Activated CD4-positive, alpha-beta memory T cell treated with anti-CD3 and anti-CD28 coated beads, Interleukin-2, amount 10 ng/mL, durations not matched to agents 7 days and 5 days (primary cell): ENCODE measurements at regions not wholly inside any gene's neighbourhood (a gene's known extent, or its start where the extent isn't known, plus 50 kb on each side); places are given as distances from the start of the nearest gene placed in this dataset.
"Not testable (repeated sequence)": the region's sequence is repeated elsewhere in the genome, so short reads cannot be mapped to it uniquely, and the experiment has no call there.

Source experiments
- CTCF ChIA-PET: fragments of 350-600 bp; sonication (Branson Sonifier 250); formaldehyde crosslinking; loops from one replicate; lab custom pipeline; 2021; ENCODE audit warnings: antibody characterized with exemption, inconsistent platforms; lab: Charles Lee
- POLR2A ChIA-PET: fragments of 350-600 bp; sonication (Branson Sonifier 250); formaldehyde crosslinking; loops from one replicate; lab custom pipeline; 2021; ENCODE audit warnings: antibody characterized with exemption; lab: Charles Lee
- DNase-seq: peaks from one replicate; pipeline ENCODE4 v3.0.0-alpha.2; 2020
- H3K27ac Mint-ChIP-seq: one replicate; pipeline ENCODE4 v1.8.0; 2021; ENCODE audit warnings: mild to moderate bottlenecking, mixed read lengths
- H3K27me3 Mint-ChIP-seq: one replicate; pipeline ENCODE4 v1.8.0; 2021; ENCODE audit warnings: mixed read lengths
- H3K36me3 Mint-ChIP-seq: one replicate; pipeline ENCODE4 v1.8.0; 2021; ENCODE audit warnings: low read depth, mixed read lengths
- H3K4me1 Mint-ChIP-seq: one replicate; pipeline ENCODE4 v1.8.0; 2021; ENCODE audit warnings: mixed read lengths
- H3K4me3 Mint-ChIP-seq: one replicate; pipeline ENCODE4 v1.8.0; 2021; ENCODE audit warnings: mild to moderate bottlenecking, mixed read lengths
- H3K9me3 Mint-ChIP-seq: one replicate; pipeline ENCODE4 v1.8.0; 2021; ENCODE audit warnings: mixed read lengths

DNA sequence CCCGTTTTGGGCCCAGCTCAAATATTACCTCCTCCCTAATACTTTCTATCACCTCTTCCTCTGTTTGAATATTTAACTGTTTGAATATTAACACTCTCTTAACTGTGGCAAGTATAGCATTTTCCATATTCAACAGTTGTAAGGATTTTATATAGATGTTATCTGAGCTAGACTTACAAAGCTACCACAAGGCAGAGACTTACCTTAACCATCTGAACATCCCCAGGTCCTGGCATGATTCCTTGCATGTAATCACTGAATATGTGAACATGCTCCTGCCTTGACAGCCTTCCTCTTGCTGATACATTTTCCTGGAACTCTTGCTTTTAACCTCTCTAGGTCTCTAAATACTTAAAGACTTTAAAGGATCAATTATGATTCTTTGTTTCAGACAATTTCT, 182.4 kb downstream of the MCHR2 start:
- Mint-ChIP-seq H3K27me3 (peaks cover 23% of the 10 kb centered on the region), H3K9me3 (no peaks in the 10 kb centered on the region), H3K36me3 (no peaks in the 10 kb centered on the region), H3K27ac (no peak overlapping the region), H3K4me3 (no peak overlapping the region), H3K4me1 (no peaks in the 10 kb centered on the region)
- ChIA-PET POLR2A (no interaction called here), CTCF (interaction anchor here (1.1 kb wide), 1 partner anchor 56 kb away, joined by 4 read pairs; no protein-coding TSS in a partner anchor)
- DNase-seq = no peak

DNA sequence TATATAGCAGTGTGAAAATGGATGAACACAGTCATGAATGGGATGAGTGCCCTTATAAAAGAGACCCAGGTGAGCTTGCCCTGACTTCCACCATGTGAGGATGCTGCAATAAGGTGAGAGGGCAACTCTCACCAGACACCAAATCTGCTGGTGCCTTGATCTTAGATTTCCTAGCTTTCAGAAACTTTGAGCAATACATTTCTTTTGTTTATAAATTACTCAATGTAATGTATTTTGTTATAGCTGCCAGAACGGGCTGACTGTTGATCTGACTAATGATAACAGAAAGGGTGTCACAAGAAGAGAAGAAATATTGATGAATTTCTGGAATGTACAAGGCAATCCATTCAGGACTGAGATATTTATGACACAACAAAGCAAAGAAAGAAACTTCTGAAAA, 180.5 kb downstream of the MCHR2 start:
- ChIA-PET POLR2A (no interaction called here), CTCF (no interaction called here)

DNA sequence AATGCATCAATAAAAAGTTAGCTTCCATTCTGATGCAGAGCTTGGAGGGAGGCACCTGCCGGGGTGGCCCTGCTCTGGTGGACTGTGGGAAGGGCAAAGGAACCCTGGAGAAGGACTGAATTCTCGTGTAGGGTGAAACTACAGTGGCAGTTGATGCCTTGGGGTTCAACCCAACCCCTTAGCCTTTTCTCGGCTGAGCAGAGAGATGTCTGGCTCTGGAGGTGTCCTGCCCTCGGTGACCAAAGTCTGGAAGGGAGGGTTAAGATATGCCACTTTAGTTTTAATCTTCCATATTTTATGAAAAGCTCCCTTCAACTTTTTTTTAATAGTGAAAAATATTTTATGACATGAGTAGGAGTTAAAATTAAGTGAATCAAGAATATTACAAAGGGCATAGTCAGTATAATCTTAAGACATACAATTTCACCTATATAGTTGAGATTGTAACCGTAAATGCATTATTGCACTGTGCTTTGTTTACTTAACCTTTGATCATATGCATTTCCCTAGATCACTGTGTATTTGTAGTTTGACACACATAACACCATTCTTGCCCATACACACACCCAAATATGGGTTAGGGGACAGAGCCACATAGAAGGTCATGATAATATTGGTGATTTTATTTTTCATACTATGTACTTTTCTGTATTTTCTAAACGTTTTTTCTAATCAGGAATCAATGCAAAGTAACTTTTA, 179.6 kb downstream of the MCHR2 start:
- POLR2A ChIA-PET = no interaction called here
- Mint-ChIP-seq H3K4me3 (no peak overlapping the region), H3K4me1 (no peaks in the 10 kb centered on the region), H3K9me3 (no peaks in the 10 kb centered on the region), H3K36me3 (no peaks in the 10 kb centered on the region), H3K27ac (no peak overlapping the region), H3K27me3 (peaks cover 20% of the 10 kb centered on the region)
- CTCF ChIA-PET = no interaction called here
- DNase-seq = no peak

More for the DNA sequence above, 180.5 kb downstream of the MCHR2 start:
- DNase-seq = no peak
- H3K27ac Mint-ChIP-seq = no peak overlapping the region
- no peak overlapping the region for H3K4me3 Mint-ChIP-seq
- H3K4me1 Mint-ChIP-seq = no peaks in the 10 kb centered on the region
- H3K27me3 Mint-ChIP-seq = peaks cover 21% of the 10 kb centered on the region
- no peaks in the 10 kb centered on the region for H3K36me3 Mint-ChIP-seq
- H3K9me3 Mint-ChIP-seq = no peaks in the 10 kb centered on the region

DNA sequence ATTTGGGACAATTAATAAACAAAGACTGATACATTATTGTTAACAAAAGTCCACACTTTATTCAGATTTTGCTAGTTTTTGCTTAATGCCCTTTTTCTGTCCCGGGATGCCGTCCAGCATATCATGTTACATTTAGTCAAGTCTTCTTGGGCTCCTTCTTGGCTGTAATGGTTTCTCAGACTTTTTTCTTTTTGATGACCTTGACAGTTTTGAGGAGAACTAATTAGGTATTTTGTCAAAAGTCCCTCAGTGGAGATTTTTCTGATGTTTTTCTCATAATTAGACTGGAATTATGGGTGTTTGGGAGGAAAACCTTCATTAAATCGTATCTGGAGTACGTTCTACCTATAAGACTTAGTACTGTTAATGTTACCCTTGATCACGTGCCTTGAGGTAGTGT, 177.2 kb downstream of the MCHR2 start:
- H3K9me3 Mint-ChIP-seq = no peaks in the 10 kb centered on the region

DNA sequence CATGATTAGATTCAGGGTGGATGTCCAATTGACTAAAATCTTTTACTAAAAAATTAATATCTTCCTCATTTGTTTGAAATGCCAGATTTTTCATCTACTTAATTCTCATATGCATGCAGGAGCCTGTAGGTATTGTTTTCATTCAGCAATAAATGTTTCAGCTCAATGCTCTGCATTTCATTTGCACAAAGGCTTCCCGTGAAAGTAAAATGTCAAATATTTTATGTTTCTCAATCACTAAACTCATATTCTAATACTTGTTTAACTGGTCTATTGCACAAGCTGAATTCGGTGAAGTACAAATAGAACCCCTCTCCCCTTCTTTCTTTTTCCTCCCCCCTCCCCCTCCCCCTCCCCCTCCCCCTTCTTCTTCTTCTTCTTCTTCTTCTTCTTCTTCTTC, 175.9 kb downstream of the MCHR2 start:
- Mint-ChIP-seq H3K4me3 (no peak overlapping the region), H3K4me1 (no peaks in the 10 kb centered on the region), H3K27me3 (peaks cover 10% of the 10 kb centered on the region), H3K9me3 (no peaks in the 10 kb centered on the region), H3K27ac (no peak overlapping the region), H3K36me3 (no peaks in the 10 kb centered on the region)
- no peak for DNase-seq
- POLR2A ChIA-PET = no interaction called here
- CTCF ChIA-PET = no interaction called here

More for the DNA sequence above, 177.2 kb downstream of the MCHR2 start:
- CTCF ChIA-PET = no interaction called here
- Mint-ChIP-seq H3K4me1 (no peaks in the 10 kb centered on the region), H3K27me3 (peaks cover 10% of the 10 kb centered on the region), H3K36me3 (no peaks in the 10 kb centered on the region), H3K27ac (no peak overlapping the region), H3K4me3 (no peak overlapping the region)
- no peak for DNase-seq
- POLR2A ChIA-PET = no interaction called here

DNA sequence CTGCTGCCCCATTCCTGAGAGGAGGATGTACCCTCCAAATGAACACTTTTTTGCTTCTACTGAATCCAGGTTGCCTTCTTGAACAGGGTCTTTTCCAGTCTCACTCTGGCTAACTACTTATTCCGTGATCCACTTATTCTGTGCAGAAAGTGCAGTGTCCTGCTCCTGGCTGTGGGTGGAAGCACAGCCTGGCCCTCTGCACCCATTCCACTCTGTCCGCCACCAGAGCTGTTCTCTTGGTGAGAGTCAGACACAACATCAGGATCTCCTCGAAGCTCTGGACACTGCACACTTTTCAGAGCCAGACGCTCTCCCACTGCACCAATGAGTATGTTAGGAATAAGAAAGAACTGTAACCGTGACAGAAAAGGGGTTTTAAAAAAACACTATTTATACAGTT, 174.2 kb downstream of the MCHR2 start:
- CTCF ChIA-PET = interaction anchor here (0.9 kb wide), 1 partner anchor 73 kb away, joined by 3 read pairs; no protein-coding TSS in a partner anchor
- Mint-ChIP-seq H3K4me3 (no peak overlapping the region), H3K27ac (no peak overlapping the region), H3K27me3 (peaks cover 12% of the 10 kb centered on the region), H3K36me3 (no peaks in the 10 kb centered on the region), H3K4me1 (no peaks in the 10 kb centered on the region), H3K9me3 (no peaks in the 10 kb centered on the region)
- DNase-seq = no peak
- POLR2A ChIA-PET = no interaction called here

DNA sequence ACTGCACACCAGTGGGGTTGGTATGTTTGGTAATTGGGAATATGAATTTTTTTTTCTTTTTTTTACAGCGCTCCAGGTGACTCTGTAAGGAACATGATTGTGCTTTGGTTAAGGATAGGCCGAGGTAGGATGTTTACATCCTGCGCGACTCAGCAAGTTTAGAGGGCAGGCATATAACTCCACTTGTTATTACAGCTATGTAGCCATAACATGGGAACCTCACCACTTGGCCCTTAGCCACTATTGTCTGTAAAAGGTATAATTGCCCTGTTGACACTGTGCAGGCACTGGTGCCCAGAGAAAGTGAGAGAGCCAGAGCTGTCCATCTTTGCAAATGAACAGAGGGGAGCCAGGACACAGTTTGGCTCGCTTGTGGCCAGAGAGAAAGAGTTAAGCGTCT, 172.9 kb downstream of the MCHR2 start:
- no peak overlapping the region for H3K27ac Mint-ChIP-seq
- no peaks in the 10 kb centered on the region for H3K9me3 Mint-ChIP-seq
- ChIA-PET CTCF (no interaction called here), POLR2A (no interaction called here)
- H3K4me1 Mint-ChIP-seq = no peaks in the 10 kb centered on the region
- H3K36me3 Mint-ChIP-seq = no peaks in the 10 kb centered on the region
- H3K4me3 Mint-ChIP-seq = no peak overlapping the region
- H3K27me3 Mint-ChIP-seq = peaks cover 12% of the 10 kb centered on the region
- DNase-seq = no peak

DNA sequence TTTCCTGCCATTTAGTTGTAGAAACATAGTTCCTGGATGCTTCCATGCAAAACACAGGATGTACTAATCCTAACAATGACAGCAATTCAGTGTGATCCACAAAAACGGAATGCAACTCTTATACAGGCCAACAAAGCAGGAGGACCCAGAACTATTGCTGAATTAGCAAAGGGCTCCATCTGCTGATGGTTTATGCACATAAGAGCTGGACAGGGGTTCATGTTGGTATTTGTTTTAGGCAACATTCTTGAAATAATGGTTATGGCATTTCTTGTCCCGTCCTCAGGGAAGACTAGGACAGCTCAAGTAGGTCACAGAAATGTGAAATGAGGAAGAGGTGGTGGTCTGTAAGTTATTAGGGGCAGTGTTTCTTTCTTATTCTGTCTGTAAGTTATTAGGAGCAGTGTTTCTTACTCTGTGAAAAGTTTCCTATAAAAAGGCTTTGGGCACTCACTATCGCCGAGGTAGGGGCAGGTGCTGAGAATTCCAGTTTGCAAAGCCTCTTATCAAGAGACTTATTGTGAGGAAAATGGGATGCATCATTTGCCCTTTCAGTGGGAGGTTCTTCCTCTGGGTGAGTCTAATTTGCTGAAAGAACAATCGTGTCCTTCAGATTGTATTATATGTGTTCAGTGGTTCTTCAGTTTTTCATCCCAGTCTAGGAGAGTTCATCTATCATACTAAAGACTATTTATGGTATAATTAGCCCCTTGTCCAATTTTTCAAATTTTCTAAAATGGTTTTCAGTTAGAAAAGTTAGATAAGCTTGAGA, 171.1 kb downstream of the MCHR2 start:
- no peak for DNase-seq
- H3K27me3 Mint-ChIP-seq = peaks cover 12% of the 10 kb centered on the region
- CTCF ChIA-PET = interaction anchor here (0.7 to 1.3 kb wide), 4 partner anchors 35 to 492 kb away, joined by 3 to 4 read pairs (median 3); no protein-coding TSS in a partner anchor
- H3K4me3 Mint-ChIP-seq = no peak overlapping the region
- no peaks in the 10 kb centered on the region for H3K4me1 Mint-ChIP-seq
- no peaks in the 10 kb centered on the region for H3K9me3 Mint-ChIP-seq
- H3K27ac Mint-ChIP-seq = no peak overlapping the region
- no peaks in the 10 kb centered on the region for H3K36me3 Mint-ChIP-seq
- POLR2A ChIA-PET = no interaction called here

DNA sequence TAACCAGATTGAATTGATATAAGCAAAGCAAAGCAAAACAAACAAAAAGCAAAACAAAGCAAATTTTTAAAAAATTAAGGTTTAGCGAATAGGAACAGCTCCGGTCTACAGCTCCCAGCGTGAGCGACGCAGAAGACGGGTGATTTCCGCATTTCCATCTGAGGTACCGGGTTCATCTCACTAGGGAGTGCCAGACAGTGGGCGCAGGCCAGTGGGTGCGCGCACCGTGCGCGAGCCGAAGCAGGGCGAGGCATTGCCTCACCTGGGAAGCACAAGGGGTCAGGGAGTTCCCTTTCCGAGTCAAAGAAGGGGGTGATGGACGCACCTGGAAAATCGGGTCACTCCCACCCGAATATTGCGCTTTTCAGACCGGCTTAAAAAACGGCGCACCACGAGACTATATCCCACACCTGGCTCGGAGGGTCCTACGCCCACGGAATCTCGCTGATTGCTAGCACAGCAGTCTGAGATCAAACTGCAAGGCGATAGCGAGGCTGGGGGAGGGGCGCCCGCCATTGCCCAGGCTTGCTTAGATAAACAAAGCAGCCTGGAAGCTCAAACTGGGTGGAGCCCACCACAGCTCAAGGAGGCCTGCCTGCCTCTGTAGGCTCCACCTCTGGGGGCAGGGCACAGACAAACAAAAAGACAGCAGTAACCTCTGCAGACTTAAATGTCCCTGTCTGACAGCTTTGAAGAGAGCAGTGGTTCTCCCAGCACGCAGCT, 170.3 kb downstream of the MCHR2 start:
- H3K36me3 Mint-ChIP-seq, H3K4me3 Mint-ChIP-seq, POLR2A ChIA-PET, H3K27ac Mint-ChIP-seq, DNase-seq, H3K4me1 Mint-ChIP-seq, H3K9me3 Mint-ChIP-seq: not testable (repeated sequence)
- CTCF ChIA-PET = interaction anchor here (1.3 kb wide), 1 partner anchor 493 kb away, joined by 3 read pairs; no protein-coding TSS in a partner anchor
- H3K27me3 Mint-ChIP-seq = peaks cover 12% of the 10 kb centered on the region

DNA sequence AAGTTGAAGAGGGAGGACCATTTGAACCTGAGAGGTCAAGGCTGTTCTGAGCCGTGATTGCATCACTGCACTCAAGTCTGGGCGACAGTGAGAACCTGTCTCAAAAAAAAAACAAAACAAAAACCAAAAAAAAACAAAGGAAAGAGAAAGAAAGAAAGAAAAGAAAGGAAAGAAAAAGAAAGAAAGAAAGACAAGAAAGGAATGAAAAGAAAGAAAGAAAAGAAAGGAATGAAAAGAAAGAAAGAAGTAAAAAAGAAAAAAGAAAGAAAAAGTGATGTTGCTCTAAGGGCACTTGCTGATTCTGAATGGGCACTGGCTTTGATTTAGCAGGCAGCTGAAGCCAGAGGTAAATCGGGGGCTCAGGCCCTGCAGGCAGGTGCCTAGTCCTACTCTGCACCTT, 161.0 kb downstream of the MCHR2 start:
- POLR2A ChIA-PET = no interaction called here

DNA sequence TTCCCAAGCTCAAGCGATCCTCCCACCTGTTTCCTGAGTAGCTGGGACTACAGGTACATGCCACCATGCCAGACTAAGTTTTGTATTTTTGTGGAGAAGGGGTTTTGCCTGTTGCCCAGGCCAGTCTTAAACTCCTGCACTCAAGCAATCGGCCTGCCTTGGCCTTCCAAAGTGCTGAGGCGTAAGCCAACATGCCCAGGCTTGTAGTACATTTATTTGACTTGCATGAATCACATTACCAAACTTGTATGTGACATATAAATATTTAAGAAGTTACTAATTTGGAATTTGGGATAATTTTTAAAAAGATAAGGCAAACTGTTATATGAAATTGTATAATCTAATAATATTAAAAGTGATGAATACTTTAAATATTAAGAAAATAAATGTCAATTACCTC, 157.6 kb downstream of the MCHR2 start:
- POLR2A ChIA-PET = no interaction called here
- DNase-seq = no peak
- no peak overlapping the region for H3K27ac Mint-ChIP-seq
- H3K9me3 Mint-ChIP-seq = no peaks in the 10 kb centered on the region
- no peaks in the 10 kb centered on the region for H3K36me3 Mint-ChIP-seq
- no peak overlapping the region for H3K4me3 Mint-ChIP-seq
- peaks cover 7% of the 10 kb centered on the region for H3K27me3 Mint-ChIP-seq
- H3K4me1 Mint-ChIP-seq = no peaks in the 10 kb centered on the region
- CTCF ChIA-PET = no interaction called here

More for the DNA sequence above, 161.0 kb downstream of the MCHR2 start:
- CTCF ChIA-PET = no interaction called here
- no peak overlapping the region for H3K27ac Mint-ChIP-seq
- H3K4me3 Mint-ChIP-seq = no peak overlapping the region
- DNase-seq = no peak
- no peaks in the 10 kb centered on the region for H3K4me1 Mint-ChIP-seq
- peaks cover 1% of the 10 kb centered on the region for H3K27me3 Mint-ChIP-seq
- H3K9me3 Mint-ChIP-seq = no peaks in the 10 kb centered on the region
- no peaks in the 10 kb centered on the region for H3K36me3 Mint-ChIP-seq

DNA sequence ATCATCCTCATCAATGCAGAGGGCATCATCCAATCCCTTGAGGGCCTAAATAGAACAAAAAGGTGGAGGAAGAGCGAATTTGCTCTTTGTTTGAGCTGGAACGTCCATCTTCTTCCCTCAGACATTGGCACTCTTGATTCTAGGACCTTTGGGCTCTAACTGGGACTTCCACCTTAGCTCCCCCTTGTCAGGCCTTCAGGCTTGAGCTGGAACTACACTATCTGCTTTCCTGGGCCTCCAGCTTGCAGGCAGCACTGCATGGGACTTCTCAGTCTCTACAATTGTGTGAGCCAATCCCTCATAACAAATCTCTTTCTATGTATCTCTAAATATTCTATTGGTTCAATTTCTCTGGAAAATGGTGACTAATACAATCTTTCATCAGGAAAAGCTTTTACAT, 155.4 kb downstream of the MCHR2 start:
- POLR2A ChIA-PET = no interaction called here

DNA sequence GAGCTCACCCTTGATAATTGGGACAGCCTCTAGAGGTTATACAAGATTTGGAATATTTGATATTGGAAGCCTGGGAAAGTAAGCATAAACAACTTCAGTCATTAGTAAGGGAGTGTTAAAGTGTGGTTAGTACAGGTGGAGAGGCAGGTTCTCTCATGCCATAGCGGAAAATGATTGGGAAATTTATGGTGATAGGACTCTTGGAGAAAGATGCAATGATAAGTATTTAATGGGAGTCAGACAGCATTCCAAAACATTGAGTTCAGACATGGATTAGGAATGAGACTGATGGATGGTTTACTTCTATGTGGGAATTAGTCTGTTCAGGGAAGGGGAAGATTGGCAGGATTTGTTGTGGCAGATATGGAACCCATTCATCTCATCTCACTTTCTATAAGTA, 152.7 kb downstream of the MCHR2 start:
- CTCF ChIA-PET = no interaction called here
- no peak overlapping the region for H3K27ac Mint-ChIP-seq
- peaks cover 13% of the 10 kb centered on the region for H3K27me3 Mint-ChIP-seq
- H3K9me3 Mint-ChIP-seq = no peaks in the 10 kb centered on the region
- DNase-seq = no peak
- no peaks in the 10 kb centered on the region for H3K4me1 Mint-ChIP-seq
- H3K36me3 Mint-ChIP-seq = no peaks in the 10 kb centered on the region
- POLR2A ChIA-PET = no interaction called here
- H3K4me3 Mint-ChIP-seq = no peak overlapping the region

More for the DNA sequence above, 155.4 kb downstream of the MCHR2 start:
- Mint-ChIP-seq H3K36me3 (no peaks in the 10 kb centered on the region), H3K4me3 (no peak overlapping the region), H3K27me3 (peaks cover 13% of the 10 kb centered on the region), H3K27ac (no peak overlapping the region), H3K9me3 (no peaks in the 10 kb centered on the region), H3K4me1 (no peaks in the 10 kb centered on the region)
- CTCF ChIA-PET = no interaction called here
- DNase-seq = no peak
